Stimulated activated CD4-positive, alpha-beta T cell treated with anti-CD3 and anti-CD28 coated beads, TNF-alpha, amount 100 ng/mL, for 4 hours (primary cell): ENCODE measurements at regions not wholly inside any gene's neighbourhood (a gene's known extent, or its start where the extent isn't known, plus 50 kb on each side); places are given as distances from the start of the nearest gene placed in this dataset.
"Not testable (repeated sequence)": the region's sequence is repeated elsewhere in the genome, so short reads cannot be mapped to it uniquely, and the experiment has no call there.

Source experiments
- DNase-seq, 3 experiments: peaks; one replicate each; pipeline ENCODE4 v3.0.0-alpha.2; 2020; ENCODE audit warnings: low read depth in 3 of 3

- DNase-seq: no peak
Observed at GRCh38 chr11:116698080-116698479, 74.7 kb downstream of the BUD13 start.

DNA sequence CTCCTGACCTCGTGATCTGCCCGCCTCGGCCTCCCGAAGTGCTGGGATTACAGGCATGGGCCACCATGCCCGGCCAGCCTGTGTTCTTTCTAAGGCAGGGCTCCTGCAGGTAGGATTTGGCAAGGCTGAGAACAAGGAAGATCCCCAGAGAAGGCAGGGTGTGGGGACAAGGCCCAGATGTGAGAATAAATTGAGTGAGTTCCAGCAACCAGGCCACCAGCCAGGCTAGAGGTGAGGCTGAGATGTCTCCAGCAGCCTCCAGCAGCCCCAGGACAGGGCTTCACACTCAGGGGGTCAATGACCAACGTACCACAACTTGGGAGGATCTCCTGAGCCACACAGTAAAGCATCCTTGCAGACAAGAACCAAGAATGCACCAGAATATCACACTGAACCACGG, 75.1 kb downstream of the BUD13 start:
- DNase-seq: no peak

- no peak for DNase-seq
Observed at GRCh38 chr11:116697011-116697410, 75.8 kb downstream of the BUD13 start.

- DNase-seq: no peak
Observed at GRCh38 chr11:116696381-116696941, 76.3 kb downstream of the BUD13 start.

- DNase-seq: no peak
Observed at GRCh38 chr11:116695657-116696254, 77.0 kb downstream of the BUD13 start.

GRCh38 chr11:116694815-116695590, 77.8 kb downstream of the BUD13 start:
- no peak for DNase-seq

- DNase-seq: no peak
Observed at GRCh38 chr11:116694349-116694725, 78.5 kb downstream of the BUD13 start.

GRCh38 chr11:116693593-116694348, 79.0 kb downstream of the BUD13 start:
- DNase-seq: no peak

- DNase-seq: no peak
Observed at GRCh38 chr11:116693102-116693570, 79.7 kb downstream of the BUD13 start.

- no peak for DNase-seq
Observed at GRCh38 chr11:116692318-116693101, 80.3 kb downstream of the BUD13 start.

DNA sequence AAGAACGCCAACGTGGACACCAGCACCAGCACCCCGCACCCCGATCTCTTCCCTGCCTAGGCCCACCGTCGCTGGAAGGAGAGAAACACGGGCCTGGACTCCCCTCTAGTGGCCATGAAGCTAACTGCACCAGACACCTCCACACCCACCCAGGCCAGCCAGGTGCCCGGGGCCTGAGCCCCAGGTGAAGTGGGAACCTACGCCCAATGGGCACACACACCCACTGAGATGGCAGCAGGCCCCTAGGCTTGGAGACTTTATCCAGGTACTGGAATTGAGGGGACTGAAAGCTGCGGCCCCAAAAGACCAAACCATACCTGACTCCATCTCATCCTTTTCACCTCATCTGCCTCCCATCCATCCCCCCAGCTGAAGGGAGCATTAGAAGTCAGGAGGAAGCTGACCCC, 81.0 kb downstream of the BUD13 start:
- DNase-seq: peak; percentile 7 to 35 (median 25)

DNA sequence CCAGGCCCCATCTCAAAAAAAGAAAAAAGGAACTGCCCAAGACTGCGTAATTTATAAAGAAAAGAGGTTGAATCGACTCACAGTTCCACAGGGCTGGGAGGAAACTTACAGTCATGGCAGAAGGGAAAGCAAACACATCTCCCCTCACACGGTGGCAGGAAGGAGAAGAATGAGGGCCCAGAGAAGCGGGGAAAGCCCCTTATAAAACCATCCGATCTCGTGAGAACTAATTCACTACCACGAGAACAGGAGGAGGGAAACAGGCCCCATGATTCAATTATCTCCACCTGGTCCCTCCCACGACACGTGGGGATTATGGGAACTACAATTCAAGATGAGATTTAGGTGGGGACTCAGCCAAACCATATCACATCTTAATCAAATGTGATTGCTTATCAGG, 82.2 kb downstream of the BUD13 start:
- no peak for DNase-seq

DNA sequence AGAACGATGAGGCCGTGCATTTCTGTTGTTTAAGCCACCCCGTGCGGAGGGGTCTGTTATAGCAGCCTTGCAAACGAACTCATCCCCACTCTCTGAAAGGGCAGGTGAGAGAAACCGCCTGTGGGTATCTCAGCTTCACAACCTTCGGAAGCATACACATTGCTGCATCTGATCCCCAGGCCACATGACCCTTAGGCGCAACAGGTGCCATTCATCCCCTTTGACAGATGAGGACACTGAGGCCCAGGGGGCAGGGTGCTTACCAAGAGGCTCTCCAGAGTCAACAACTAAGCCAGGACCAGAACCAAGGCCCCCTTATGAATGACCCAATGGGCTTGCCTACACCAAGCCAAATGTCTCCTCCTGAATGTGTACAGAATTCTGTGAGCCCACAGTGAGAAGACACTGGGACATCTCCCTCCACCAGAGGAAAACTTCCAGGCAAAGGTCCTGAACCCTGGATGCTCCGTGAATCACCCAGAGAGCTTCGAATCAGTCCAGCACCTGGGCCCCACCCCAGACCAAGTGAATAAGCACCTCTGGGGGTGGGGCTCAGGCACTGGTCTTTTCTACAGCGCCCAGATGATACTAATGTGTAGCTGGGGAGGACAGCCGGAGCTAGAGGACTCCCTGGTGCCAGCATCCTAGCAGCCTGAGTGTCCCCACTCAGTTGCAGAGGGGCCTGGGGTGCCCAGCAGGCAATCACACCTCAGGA, 83.2 kb downstream of the BUD13 start:
- DNase-seq: no peak

DNA sequence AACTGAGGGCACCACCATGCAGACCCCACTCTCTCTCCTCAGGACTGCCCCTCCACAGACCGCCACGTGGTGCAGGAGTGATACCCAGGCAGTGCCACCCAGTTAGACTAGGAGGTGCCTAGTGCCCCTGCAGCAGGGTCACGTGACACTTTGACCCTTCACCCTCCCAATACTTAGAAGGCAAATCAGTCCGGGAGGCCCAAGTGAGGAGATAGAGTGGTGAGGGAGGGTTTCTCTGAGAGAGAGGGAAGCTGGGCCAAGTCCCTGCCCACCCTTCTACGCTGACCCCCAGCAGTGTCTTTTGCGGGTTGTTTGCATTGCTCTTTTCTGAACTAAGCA, 84.6 kb downstream of the BUD13 start:
- DNase-seq: no peak

- DNase-seq: no peak
Observed at GRCh38 chr11:116687458-116688201, 85.2 kb downstream of the BUD13 start.

GRCh38 chr11:116686866-116687265, 85.9 kb downstream of the BUD13 start:
- no peak for DNase-seq

DNA sequence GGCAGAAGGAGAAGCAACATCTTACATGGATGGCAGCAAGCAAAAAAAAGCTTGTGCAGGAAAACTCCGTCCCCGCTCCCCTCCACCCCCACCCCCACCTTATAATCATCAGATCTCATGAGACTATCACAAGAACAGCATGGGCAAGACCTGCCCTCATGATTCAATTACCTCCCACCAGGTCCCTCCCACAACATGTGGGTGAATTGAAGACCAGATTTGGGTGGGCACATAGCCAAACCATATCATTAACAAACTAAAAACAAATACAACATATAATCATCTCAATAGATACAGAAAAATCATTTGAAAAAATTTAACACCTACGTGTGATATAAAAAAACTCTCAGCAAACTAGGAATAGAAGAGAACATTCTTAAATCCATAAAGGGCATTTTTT, 88.8 kb downstream of the BUD13 start:
- no peak for DNase-seq

DNA sequence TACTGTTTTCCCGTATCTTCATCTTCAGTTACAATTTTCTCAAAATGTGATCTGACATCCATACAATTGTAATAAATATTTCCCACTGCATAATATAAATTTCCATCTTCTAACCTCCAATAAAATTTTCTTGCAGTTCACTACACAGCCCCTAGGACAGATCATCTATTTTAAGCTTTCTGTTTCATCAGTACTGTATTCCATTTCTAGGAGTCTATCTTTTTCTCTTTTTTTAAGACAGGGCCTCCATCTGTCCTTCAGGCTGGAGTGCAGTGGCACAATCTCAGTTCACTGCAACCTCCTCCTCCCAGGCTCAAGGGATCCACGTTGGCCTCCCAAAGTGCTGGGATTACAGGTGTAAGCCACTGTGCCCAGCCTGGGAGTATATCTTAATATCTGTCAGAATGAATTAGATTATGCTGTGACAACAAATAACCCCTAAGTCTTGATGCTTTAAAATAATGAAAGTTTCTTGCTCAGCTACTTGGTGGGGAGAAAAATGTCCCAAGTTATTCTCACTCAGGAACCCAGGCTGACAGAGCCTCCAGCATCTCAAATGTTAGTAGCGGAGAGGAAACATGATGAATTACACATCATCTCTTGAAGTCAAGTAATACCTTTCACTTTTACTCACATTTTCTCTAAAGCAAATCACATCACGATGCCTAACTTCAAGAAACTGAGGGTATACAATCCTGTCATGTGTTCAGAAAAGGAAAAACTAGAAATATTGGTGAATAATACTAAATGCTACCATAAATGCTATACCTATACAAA, 92.2 kb downstream of the BUD13 start:
- no peak for DNase-seq

DNA sequence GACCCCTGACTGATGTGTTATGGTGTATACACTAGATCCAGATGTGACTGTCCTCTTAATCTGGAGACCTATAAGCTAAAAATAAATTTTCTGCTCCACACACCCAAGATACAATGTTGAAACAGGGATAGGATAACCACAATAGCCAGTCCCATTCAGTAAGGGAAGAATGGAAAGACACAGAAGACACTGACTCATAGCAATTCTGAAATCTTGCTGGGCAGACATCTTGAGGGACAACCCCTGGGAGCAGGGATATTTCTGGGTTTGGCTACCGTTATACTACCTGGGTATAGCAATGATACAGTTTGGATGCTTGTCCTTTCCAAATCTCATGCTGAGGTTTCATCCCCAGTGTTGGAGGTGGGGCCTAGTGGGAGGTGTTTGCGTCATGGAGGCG, 93.9 kb downstream of the BUD13 start:
- no peak for DNase-seq

- DNase-seq: not testable (repeated sequence)
Observed at GRCh38 chr11:116667318-116667717, 105.5 kb downstream of the BUD13 start.
